ENCODE measurements at regions not wholly inside any gene's neighbourhood (a gene's known extent, or its start where the extent isn't known, plus 50 kb on each side); places are given as distances from the start of the nearest gene placed in this dataset.

GRCh38 chr4:11895766-11896165 lies 467.1 kb upstream of the HS3ST1 start (continued):
- TF ChIP-seq CTCF (IDR thresholded peaks at IDR 0.05 in 2 of 3, conservative IDR thresholded peaks at IDR 0.05 in 1 of 3; ENCODE audit: borderline replicate concordance in 1 of 3, insufficient read depth in 1 of 3, low read depth in 2 of 3, low read length in 2 of 3) = no peak
- TF ChIP-seq CEBPB (IDR thresholded peaks at IDR 0.05; ENCODE audit: low read depth) = no peak
- no peak for TF ChIP-seq ZFX (IDR thresholded peaks at IDR 0.05)
- TF ChIP-seq EGR1 (IDR thresholded peaks at IDR 0.05; ENCODE audit: low read depth) = no peak
- no peak for TF ChIP-seq ZBTB33 (IDR thresholded peaks at IDR 0.05; ENCODE audit: extremely low read depth, insufficient replicate concordance, low read length)
- TF ChIP-seq CBX3 (IDR thresholded peaks at IDR 0.05; ENCODE audit: low read depth) = no peak

GRCh38 chr4:11894977-11895376 lies 466.3 kb upstream of the HS3ST1 start:
- Histone ChIP-seq H4K20me1 (ENCODE audit: insufficient read depth) (no peaks in the 10 kb centered on the region), H3K27me3 (ENCODE audit: insufficient read depth, low read length) (no peaks in the 10 kb centered on the region), H3K4me2 (ENCODE audit: low read length) (no peak overlapping the region), H3K9ac (ENCODE audit: low read length) (no peak overlapping the region), H2AFZ (ENCODE audit: low read depth, low read length, poor library complexity, severe bottlenecking) (no peak overlapping the region), H3K27ac (ENCODE audit: low read depth, low read length) (no peak overlapping the region), H3K9me3 (ENCODE audit: control insufficient read depth in 1 of 2, insufficient read depth in 1 of 2, low read depth in 1 of 2, low read length in 2 of 2) (no peaks in the 10 kb centered on the region), H3K4me3 (replicated peaks in 1 of 2; ENCODE audit: low read depth in 1 of 2, low read length in 2 of 2) (no peak overlapping the region), H3K4me1 (ENCODE audit: control insufficient read depth in 1 of 2, insufficient read depth in 2 of 2, low read length in 2 of 2) (no peaks in the 10 kb centered on the region), H3K36me3 (ENCODE audit: control insufficient read depth in 1 of 2, insufficient read depth in 2 of 2, low read length in 2 of 2) (no peaks in the 10 kb centered on the region), H3K9me2 (ENCODE audit: insufficient read depth) (no peaks in the 10 kb centered on the region; the same call in 1 of the 2 replicates), H3K79me2 (ENCODE audit: insufficient read depth, low read length) (no peaks in the 10 kb centered on the region)
- ChIA-PET CTCF (no interaction called here), RAD21 (ENCODE audit: low non-redundant PET in 1 of 2, low total read pairs in 2 of 2, uncharacterized antibody in 2 of 2, unreplicated experiment in 2 of 2) (no interaction called here), POLR2A (no interaction called here)
- BruUV-seq (replicated peaks) = no TSS peak
- DNase-seq (ENCODE audit: low read depth, low spot score) (no peak), ATAC-seq (no peak)
- intact Hi-C loops (cut with micrococcal nuclease) = no loop called here
- no peak for TF ChIP-seq TCF7L2 (IDR thresholded peaks at IDR 0.05; ENCODE audit: borderline replicate concordance, extremely low read depth, insufficient read depth, insufficient read length)
- no peak for TF ChIP-seq ELF1 (IDR thresholded peaks at IDR 0.05; ENCODE audit: borderline replicate concordance, low read depth)
- no peak for TF ChIP-seq FOSL1 (IDR thresholded peaks at IDR 0.05; ENCODE audit: low read depth)
- TF ChIP-seq SRF (IDR thresholded peaks at IDR 0.05; ENCODE audit: low read depth) = no peak
- TF ChIP-seq CEBPB (IDR thresholded peaks at IDR 0.05; ENCODE audit: low read depth) = no peak
- no peak for TF ChIP-seq JUND (IDR thresholded peaks at IDR 0.05)
- TF ChIP-seq EGR1 (IDR thresholded peaks at IDR 0.05; ENCODE audit: low read depth) = no peak
- TF ChIP-seq YY1 (IDR thresholded peaks at IDR 0.05; ENCODE audit: extremely low read depth, insufficient replicate concordance, low read depth, low read length) = no peak
- no peak for TF ChIP-seq RAD21 (IDR thresholded peaks at IDR 0.05; ENCODE audit: low read depth)
- TF ChIP-seq EZH2 (IDR thresholded peaks at IDR 0.05) = no peak
- no peak for TF ChIP-seq ZNF274 (IDR thresholded peaks at IDR 0.05; ENCODE audit: low read depth, low read length)
- no peak for TF ChIP-seq ZFX (IDR thresholded peaks at IDR 0.05)
